NCI-H2171 (cell line): ENCODE measurements at regions not wholly inside any gene's neighbourhood (a gene's known extent, or its start where the extent isn't known, plus 50 kb on each side); places are given as distances from the start of the nearest gene placed in this dataset.
"Not testable (repeated sequence)": the region's sequence is repeated elsewhere in the genome, so short reads cannot be mapped to it uniquely, and the experiment has no call there.

Experiments used
- DNase-seq: peaks from one replicate; lab custom pipeline; 2025; lab: John Stamatoyannopoulos, UW

DNA sequence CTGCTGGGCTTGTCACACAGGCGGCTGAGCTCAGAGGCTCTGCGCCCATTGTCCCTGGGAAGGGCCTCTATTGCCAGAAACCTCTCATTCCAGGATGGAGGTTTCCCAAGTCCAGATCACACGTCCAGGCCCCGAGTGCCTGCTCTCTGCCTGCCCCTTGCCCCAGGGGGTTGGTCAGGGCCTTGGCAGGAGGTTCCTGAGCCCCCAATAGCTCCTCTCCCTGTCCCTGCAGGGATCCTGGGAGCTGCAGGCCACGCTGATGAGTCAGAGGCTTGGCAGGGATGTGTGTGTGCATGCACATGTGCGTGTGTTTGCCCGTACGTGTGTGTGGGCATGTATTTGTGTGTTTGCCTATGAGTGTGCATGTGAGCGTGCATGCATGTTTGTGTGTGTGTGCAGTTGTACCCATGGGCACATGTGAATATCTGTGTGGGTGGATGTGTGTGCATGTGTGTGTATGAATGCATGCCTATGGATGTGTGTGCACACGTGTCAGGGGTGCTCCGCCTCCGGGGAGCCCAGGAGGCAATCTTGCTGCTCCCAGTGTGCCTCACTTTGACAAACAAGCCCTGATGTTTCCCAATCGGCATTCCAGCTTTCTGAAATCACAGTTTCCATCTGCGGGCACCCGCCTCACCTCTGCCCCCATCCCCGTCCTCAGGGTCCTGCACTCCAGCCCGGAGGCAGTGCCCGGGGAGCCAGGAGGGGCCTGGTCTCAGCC, 98.4 kb upstream of the GSE1 start:
- DNase-seq: no peak

GRCh38 chr16:85515319-85515745, 97.8 kb upstream of the GSE1 start:
- DNase-seq: no peak

GRCh38 chr16:85515830-85516397, 97.2 kb upstream of the GSE1 start:
- peak; percentile 59 for DNase-seq

DNA sequence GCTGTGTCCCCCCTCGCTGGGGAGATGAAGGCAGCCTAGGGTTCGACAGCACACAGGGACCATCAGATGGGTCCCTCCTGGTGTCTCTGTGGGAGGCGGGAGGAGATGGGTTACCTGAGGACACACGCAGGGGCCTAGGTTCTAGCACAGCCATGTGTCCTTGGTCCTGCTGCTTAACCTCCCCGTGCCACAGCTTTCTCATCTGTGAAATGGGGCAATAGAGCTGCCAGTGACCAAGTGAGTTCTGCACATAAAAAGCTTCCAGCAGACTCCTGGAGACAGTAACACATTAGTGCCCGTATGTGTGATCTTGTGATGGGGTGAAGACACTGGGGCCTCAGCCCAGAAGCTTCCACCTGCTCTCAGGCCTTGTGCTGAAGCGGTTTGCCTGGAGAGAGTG, 96.0 kb upstream of the GSE1 start:
- no peak for DNase-seq

DNA sequence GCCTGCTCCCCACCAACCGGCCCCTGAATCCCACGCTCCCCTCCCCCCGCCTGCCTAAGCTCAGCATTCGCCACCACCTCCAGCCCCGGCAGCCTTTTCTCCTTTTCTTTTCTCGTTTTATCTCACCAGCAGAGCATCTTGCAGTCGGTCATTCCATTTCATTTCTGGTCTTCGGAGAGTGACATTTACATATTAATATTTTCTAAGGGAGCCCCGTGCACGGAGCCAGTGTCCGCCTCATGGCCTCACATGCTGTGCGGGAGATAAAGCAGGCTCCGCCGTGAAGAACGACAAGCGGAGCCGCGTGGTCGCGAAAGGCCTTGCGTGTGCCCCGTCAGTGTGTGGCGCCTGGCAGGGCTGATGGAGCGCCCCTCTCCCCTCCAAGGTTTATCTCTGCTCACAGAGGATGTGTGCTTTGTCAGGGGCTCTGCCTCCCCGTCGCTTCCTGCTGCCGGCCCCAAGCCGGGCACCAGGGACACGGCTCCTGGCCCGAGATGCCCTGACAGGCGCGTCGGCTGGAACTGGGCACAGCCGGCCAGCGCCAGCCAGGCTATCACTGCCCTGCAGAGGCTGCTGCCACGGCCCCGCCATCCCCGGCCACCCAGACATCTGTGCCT, 95.5 kb upstream of the GSE1 start:
- no peak for DNase-seq

GRCh38 chr16:85518398-85519049, 94.6 kb upstream of the GSE1 start:
- no peak for DNase-seq

- DNase-seq: not testable (repeated sequence)
Measured at GRCh38 chr16:85519050-85519440, 94.1 kb upstream of the GSE1 start.

DNA sequence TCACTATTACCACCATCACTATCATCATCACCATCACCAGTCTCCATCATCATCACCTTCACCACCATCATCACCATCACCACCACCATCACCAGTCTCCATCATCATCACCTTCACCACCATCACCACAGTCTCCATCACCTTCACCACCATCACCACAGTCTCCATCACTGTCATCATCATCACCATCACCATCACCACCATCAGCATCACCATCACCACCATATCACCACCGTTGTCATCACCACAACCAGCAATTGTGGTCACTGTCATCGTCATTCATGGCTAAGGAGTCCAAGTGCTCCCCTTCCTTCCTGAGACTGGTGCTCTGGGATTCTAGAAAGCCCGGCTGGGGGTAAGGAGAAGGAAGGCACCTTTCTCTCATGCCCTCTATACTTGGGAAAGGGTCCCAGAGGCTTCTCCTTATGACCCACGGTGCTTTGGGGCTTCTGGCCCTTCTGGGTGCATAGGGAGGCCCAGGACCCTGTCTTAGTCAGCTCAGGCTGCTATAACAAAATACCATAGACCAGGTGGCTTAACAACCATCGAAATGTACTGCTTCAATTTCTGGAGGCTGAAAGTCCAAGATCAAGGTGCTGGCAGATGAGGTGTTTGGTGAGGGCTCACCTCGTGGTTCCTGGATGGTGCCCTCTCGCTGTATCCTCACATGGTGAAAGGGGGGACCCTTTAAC, 93.4 kb upstream of the GSE1 start:
- no peak for DNase-seq

GRCh38 chr16:85520853-85521521, 92.1 kb upstream of the GSE1 start:
- no peak for DNase-seq

- DNase-seq: no peak
Measured at GRCh38 chr16:85521552-85522307, 91.4 kb upstream of the GSE1 start.

DNA sequence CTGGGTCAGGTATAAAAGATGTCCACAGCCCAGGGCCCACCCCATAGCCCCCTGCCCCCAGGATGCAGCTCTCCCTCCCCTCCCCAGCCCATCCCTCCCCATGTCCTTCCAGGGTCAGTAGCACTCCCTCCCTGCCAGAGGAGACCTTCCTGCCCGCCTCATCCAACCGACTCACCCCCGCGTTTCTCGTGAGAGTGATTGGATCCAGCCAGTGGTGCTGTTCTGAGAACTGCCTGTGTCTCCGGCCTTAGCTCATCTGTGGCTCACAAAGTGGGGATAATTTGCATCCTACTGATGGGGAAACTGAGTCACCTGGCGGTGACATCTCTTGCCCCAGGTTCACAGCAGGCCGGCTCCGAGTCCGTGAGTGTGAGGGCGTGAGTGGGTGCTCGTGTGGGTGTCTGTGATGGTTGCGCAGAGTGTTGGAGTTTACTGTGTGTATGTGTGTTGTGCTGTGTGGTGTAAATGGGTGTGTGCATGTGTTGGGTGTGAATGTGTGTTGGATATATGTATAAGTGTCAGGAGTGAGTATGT, 90.7 kb upstream of the GSE1 start:
- no peak for DNase-seq

DNA sequence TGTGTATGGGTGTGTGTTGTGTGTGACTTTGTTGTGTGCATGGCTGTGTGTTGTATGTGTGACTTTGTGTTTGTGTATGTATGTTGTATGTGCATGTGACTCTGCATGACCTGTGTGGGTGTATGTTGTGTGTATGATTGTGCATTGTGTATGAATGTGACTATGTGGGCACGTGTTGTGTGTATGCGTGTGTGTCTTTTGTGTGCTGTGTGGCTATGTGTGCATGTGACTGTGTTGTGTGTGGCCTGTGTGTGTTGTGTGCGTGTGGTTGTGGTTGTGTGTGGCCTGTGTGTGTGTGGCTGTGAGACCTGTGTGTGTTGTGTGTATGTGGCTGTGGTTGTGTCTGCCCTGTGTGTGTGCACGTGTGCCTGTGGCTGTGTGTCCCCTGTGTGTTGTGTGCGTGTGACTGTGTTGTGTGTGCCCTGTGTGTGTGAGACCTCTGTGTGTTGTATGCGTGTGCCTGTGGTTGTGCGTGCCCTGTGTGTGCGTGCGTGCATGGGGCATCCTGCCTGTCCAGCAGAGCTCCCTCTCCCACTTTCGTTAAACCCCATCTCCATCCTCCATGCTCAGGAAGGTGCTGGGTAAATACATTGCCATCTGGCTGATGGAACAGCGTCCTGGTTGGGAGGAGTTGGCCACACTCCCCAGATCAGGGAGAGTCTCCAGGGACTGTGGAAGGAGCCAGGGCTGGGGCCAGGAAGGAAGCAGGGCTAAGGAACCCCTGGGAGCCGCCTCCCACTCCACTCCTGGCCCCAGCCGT, 90.1 kb upstream of the GSE1 start:
- DNase-seq: peak; percentile 94

- DNase-seq: no peak
Measured at GRCh38 chr16:85523602-85524364, 89.3 kb upstream of the GSE1 start.

DNA sequence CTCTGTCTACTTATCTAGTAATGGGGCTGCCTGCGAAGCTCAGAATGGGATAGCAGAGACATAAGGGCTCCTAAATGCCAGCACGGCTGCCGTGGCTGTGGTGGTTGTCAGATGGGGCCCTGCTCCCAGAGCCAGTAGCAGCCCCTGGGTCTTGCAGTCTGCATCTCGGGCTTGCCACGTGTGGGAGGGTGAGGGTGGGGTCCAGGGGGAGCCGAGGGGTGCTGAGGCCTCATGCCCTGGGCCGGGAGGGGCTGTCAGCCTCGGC, 88.8 kb upstream of the GSE1 start:
- DNase-seq: no peak

GRCh38 chr16:85524630-85525419, 88.3 kb upstream of the GSE1 start:
- no peak for DNase-seq

GRCh38 chr16:85525420-85526184, 87.5 kb upstream of the GSE1 start:
- DNase-seq: no peak

DNA sequence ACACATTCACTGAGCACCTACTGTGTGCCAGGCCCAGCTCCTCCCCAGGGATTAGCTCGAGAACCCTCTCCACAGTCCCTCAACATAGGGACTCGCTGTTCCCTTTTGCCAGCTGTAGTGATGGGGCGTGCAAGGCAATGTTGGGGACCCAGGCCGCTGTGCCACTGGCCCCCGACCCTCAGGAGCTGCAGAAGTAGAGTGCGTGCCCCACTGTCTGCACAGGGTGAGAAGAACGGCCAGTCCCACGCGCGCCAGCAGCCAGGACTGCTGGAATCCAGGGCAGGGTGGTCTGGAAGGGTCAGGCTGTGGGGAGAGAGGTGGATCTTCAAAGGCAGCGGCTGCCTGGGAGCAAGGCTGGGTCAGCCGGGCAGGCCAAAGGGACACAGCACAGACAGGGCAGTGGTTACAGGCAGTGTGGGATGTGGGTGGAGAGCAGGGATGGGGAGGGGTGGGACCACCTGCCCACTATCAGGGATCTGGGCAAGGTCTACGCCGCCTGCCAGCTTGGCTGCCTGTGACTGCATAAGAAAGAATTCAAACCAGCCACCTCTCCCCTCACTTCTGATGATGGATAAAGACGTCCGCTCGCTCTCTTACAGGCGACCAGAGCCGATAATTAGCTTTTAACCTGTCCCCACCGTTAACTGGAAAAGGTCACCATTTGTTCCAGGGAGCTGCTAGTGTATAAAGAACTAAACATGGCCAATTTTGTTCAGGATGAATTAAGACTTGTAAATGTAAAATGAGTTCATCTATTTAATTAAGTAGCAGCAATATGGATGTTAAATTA, 86.7 kb upstream of the GSE1 start:
- DNase-seq: no peak
